HuH-7 (cell line): ENCODE measurements at regions not wholly inside any gene's neighbourhood (a gene's known extent, or its start where the extent isn't known, plus 50 kb on each side); places are given as distances from the start of the nearest gene placed in this dataset.
"Not testable (repeated sequence)": the region's sequence is repeated elsewhere in the genome, so short reads cannot be mapped to it uniquely, and the experiment has no call there.

Source experiments
- DNase-seq: peaks from one replicate; pipeline ENCODE4 v3.0.0; 2011; ENCODE audit warnings: low spot score

DNA sequence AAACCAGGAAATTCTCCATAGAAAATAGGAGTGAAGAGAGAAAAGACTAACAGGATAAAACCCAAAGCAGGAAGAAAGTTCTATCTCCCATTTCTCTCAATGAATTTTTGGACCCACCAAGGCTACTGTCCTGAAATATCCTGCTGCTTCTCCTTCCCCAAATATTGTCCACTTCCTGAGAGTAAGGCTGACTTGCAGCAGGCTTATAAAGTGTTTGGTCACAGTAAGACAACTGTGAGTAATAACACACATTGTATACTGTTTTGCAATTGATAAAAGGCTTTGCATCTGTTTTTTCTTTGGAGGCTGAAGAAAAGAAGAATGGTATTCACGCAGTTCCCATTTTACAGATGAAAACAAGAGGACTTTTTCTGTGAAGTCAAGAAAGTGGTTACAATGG is 52.8 kb downstream of the FOXD4L6 start:
- not testable (repeated sequence) for DNase-seq

DNA sequence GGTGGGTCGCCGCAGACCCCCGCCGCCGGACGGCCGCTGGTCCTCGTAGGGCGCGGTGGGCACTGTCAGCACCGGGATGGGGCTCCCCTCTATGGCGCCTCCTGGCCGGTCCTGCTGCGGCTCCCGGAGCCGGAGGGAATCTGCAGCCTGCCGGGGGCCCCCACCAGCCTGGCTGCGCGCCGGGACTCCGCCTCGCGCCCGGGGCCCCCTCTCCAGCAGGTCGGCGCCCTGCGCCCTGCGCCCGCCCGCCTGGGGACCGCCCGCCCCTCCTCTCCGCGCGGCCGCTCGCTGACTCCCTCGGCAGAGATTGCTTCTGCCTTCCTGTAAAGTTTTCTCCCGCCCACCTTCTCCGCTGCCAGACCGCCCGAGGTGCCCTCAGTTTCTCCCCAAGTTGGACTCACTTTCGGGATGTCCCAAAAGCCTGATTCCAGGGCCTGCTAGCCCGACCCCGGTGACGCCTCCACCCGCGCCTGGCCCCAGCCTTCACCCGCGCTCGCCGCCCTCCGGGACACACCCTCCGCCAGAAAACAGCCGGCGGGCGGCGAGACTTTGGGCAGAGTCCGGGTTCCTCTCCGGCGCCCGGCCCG is 54.0 kb downstream of the FOXD4L6 start:
- DNase-seq, result not testable (repeated sequence)

GRCh38 chr9:41073471-41074243 is 54.8 kb downstream of the FOXD4L6 start:
- not testable (repeated sequence) for DNase-seq

DNA sequence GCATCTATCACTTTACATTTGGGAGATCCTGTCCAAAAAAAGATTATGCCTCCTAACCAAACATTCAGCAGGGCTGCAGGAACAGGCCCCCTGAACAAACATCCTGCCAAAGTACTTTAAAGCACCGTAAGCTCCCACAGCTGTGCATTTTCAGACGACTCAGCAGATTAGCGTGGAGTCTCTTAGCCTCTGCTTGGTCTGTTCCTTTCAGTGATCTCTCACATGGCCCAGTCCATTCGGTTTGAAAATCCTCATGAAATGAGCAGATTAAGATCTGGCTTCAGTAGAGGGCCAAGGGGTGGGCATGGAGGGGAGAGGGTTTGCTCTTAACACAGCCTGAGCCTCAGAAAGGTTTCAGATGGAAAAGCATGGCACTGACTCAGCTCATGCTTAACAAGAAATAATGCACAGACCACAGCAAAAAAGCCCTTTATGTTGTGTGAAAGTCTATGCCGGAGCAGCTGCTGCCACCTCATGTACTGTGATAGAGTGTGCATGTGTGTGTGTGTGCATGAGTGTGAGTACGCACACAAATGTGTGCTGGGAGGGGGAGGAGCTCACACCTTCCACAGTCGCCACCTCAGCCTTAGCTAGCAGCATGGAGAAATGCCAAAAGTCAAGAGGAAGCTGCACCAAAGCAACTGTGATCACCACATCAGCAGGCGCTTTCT is 64.2 kb downstream of the FOXD4L6 start:
- DNase-seq, result not testable (repeated sequence)

DNA sequence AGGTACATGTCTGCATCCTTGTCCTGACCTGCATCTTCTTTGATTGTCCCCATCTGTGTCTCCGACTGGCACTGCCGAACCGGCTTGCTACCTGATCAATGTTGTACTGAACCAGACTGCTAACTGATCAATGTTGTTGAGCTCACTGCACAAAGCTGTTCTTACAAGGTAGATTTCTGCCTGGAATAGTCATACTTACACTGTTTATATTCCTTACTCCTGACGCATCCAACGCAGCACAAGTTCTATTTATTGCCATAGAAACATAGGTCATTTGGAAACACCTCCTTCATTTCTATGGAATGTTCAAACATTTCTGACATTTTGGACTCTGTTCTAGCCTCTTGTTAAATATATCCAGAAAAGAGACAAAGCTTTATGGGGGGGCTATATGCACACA is 65.2 kb downstream of the FOXD4L6 start:
- not testable (repeated sequence) for DNase-seq

- DNase-seq, result not testable (repeated sequence)
These were observed 68.9 kb downstream of the FOXD4L6 start for GRCh38 chr9:41059603-41060002.

GRCh38 chr9:41053666-41054363 is 74.7 kb downstream of the FOXD4L6 start:
- DNase-seq, result not testable (repeated sequence)

DNA sequence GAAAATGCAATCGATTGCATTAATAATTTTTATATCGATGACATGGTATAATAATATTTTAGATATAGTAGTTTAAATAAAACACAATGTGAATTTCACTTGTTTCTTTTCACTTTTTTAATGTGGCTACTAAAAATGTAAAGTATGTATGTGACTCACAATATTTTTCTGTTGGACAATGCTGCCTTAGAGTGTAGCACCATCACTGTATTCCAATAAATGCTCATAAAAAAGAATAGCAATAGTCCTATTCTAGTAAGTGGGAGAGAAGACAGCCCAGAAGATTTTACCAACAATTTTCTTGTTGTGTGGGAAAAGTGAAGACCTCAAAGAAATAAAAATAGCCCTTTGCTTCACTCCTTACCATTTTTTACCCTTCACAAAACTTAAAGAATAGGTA is 79.8 kb downstream of the FOXD4L6 start:
- DNase-seq, result not testable (repeated sequence)

GRCh38 chr9:41047792-41048191 is 80.7 kb downstream of the FOXD4L6 start:
- not testable (repeated sequence) for DNase-seq

DNA sequence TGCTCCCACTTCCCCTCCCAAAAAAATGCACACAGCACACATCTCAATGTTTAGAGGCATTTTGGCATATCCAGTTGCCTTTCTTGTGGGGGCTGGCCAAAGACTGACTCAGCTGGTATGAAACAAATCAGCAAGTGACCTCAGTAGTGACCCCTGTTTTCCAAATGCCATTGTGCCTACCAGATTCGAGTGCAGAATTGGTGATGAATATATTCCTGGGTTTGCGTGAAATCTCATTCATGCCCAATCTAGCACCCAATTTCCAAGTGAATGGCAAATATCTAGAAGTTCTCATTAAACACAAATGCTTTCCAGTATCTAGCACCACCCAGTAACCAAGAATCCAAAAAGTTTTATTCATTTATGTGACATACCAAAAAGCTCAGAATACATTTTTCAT is 83.6 kb downstream of the FOXD4L6 start:
- not testable (repeated sequence) for DNase-seq

DNA sequence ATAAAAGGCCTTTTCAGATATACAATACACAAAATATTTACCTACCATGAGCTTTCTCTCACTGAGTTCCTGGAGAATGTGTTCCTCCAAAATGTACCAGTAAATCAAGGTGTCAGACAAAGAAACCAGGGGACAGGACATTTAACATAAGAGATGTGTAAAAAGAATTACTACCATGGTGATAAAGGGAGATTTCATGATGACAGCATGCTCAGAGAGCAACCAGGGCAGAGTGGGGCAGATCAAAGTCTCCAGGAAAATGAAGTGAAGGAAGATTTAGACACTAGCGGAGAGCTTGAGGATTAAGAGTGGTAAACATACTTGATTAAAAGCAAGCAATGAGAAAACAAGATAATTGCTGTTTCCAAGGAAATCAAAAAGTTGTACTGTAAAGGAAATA is 85.0 kb downstream of the FOXD4L6 start:
- not testable (repeated sequence) for DNase-seq

- not testable (repeated sequence) for DNase-seq
These were observed 86.4 kb downstream of the FOXD4L6 start for GRCh38 chr9:41042111-41042510.

- DNase-seq, result not testable (repeated sequence)
These were observed 87.7 kb downstream of the FOXD4L6 start for GRCh38 chr9:41040705-41041342.

GRCh38 chr9:41035276-41035675 is 93.2 kb downstream of the FOXD4L6 start:
- not testable (repeated sequence) for DNase-seq

- not testable (repeated sequence) for DNase-seq
These were observed 93.7 kb downstream of the FOXD4L6 start for GRCh38 chr9:41034699-41035197.

DNA sequence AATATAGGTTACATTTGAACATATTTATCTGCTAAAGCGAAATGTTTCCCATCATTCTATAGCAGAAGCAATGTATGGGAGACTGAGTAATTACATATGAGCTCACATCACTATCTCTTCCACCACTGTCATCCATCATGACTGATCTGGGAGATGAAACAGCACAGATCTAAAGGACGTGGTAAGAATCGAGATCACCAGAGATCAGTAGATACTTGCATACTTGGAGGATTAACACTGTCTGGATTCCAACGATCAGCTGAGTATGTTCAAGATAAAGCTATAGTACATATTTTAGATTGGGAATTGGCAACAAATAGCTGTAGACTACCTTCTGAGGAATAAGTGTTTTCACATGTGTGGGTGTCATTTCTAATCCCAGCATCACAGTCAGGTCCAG is 94.6 kb downstream of the FOXD4L6 start:
- DNase-seq, result not testable (repeated sequence)

GRCh38 chr9:41033360-41033759 is 95.1 kb downstream of the FOXD4L6 start:
- DNase-seq, result not testable (repeated sequence)

DNA sequence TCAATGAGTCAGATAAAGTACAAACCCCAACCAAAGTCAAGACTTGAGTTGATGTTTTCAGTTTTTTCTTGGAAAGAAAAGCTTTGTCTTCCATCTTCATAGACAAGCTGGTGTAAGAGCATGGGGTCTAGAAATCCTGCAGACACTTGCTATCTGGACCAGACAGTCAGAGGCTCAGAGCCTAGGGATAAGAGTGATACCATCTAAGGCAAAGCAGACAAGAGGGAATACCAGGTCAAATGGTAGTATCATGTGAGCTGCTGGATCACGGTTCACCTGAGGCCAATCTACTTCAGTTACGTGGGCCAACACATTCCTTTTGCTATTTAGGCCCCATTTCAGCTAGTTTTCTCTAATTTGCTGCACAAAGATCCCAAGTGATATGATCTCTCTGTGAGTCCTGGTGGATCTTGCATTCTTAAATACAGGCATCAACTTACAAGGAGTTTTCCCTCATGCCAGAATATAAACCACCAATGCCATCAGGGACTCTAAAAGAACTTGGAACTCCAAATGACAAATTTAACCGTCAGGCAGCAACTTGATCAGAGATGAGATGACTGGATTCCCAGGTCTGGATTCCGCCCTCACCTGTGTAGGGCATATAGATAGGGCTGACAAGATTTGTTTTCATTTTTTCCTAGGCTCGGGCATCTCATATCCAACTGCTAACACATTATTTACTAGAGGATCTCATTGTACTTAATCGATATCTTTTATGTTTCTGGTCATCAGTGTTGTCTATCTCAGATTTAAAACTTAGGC is 101.4 kb downstream of the FOXD4L6 start:
- DNase-seq, result not testable (repeated sequence)

DNA sequence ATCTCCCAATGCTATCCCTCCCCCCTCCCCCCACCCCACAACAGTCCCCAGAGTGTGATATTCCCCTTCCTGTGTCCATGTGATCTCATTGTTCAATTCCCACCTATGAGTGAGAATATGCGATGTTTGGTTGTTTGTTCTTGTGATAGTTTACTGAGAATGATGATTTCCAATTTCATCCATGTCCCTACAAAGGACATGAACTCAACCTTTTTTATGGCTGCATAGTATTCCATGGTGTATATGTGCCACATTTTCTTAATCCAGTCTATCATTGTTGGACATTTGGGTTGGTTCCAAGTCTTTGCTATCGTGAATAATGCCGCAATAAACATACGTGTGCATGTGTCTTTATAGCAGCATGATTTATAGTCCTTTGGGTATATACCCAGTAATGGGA is 106.1 kb downstream of the FOXD4L6 start:
- not testable (repeated sequence) for DNase-seq

DNA sequence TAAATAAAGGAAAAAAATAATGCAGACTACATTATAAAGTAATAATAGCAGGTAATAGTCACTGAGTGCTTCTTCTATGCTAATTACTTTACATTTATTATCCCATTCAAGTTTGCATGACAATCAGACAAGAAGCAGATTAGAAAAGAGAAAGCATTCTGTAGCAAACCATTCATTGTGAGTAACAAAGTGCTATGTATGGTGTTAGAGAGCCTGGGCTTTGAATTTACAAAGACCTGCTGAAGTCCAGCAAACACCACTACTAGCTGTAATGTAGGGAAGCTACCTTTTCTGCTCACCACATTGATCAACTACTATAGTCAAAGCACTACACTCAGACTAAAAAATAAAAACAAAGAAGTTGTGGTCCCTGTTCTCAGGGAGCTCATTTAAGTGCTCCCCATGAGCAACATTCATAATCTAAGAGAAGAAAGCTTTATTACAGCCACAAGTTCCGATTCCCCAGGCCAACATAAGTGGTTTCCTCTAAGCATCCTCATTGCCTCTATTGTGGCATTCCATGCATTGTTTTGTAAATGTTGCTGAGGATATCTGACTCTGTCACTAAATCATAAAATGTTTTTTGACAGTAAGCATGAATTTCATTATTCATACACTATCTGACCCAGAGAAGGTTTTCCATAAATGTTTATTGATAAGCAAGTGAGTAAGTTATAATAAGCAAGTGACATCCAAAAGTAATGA is 108.5 kb downstream of the FOXD4L6 start:
- not testable (repeated sequence) for DNase-seq
